OCI-LY7 (cell line): ENCODE measurements at regions not wholly inside any gene's neighbourhood (a gene's known extent, or its start where the extent isn't known, plus 50 kb on each side); places are given as distances from the start of the nearest gene placed in this dataset.
"Not testable (repeated sequence)": the region's sequence is repeated elsewhere in the genome, so short reads cannot be mapped to it uniquely, and the experiment has no call there.

Experiments
- BruUV-seq: library from RNA; stranded (reverse); fragments of 400-500 nt; replicated peaks from 2 replicates; lab custom pipeline; 2021; lab: Mats Ljungman, UMichigan
- CTCF ChIA-PET: fragments of 300-600 bp; sonication (Branson Sonifier 250); formaldehyde crosslinking; loops from one replicate; lab custom pipeline; 2022; ENCODE audit warnings: antibody characterized with exemption; ENCODE audit not compliant: unreplicated experiment; lab: Charles Lee
- POLR2A ChIA-PET: fragments of 300-600 bp; sonication (Branson Sonifier 250); formaldehyde crosslinking; loops from one replicate; lab custom pipeline; 2022; ENCODE audit warnings: antibody characterized with exemption; lab: Charles Lee
- DNase-seq: peaks from one replicate; pipeline ENCODE4 v3.0.0-alpha.2; 2015; ENCODE audit warnings: low spot score
- H2AFZ ChIP-seq: fragments of 200-600 bp; sonication (generic), shearing (Covaris generic); 2 replicates; pipeline ENCODE4 v1.6.1; 2014; ENCODE audit warnings: mild to moderate bottlenecking, antibody characterized with exemption, low read length, moderate library complexity
- H3K27ac ChIP-seq: fragments of 200-600 bp; sonication (generic); 2 replicates; pipeline ENCODE4 v1.5.1; 2014; ENCODE audit warnings: mixed run types, low read depth, mild to moderate bottlenecking, moderate library complexity, low read length, inconsistent platforms; ENCODE audit not compliant: poor library complexity, severe bottlenecking
- H3K36me3 ChIP-seq: fragments of 200-600 bp; sonication (generic); 2 replicates; pipeline ENCODE4 v1.6.1; 2014; ENCODE audit warnings: mild to moderate bottlenecking, antibody characterized with exemption, low read length, moderate library complexity, mixed read lengths; ENCODE audit not compliant: insufficient read depth
- H3K4me1 ChIP-seq: fragments of 200-600 bp; sonication (generic); 2 replicates; pipeline ENCODE4 v1.5.1; 2014; ENCODE audit warnings: mild to moderate bottlenecking, low read length; ENCODE audit not compliant: insufficient read depth, poor library complexity, severe bottlenecking
- H3K4me2 ChIP-seq: fragments of 200-600 bp; sonication (generic); 2 replicates; pipeline ENCODE4 v1.6.1; 2014; ENCODE audit warnings: mild to moderate bottlenecking, low read length
- H3K4me3 ChIP-seq: fragments of 200-600 bp; sonication (generic); 2 replicates; pipeline ENCODE4 v1.5.1; 2014; ENCODE audit warnings: mild to moderate bottlenecking, low read depth, low read length; ENCODE audit not compliant: poor library complexity, severe bottlenecking
- H3K79me2 ChIP-seq: fragments of 200-600 bp; sonication (generic); 2 replicates; pipeline ENCODE4 v1.6.1; 2016; ENCODE audit warnings: low read depth, mild to moderate bottlenecking, low read length, moderate library complexity, mixed read lengths; ENCODE audit not compliant: insufficient read depth
- H3K9me2 ChIP-seq: fragments of 200-600 bp; sonication (generic); 2 replicates; pipeline ENCODE4 v1.6.1; 2016; ENCODE audit warnings: mild to moderate bottlenecking, low read length, mixed read lengths; ENCODE audit not compliant: insufficient read depth
- H3K9me3 ChIP-seq: fragments of 200-600 bp; sonication (generic); 2 replicates; pipeline ENCODE4 v1.6.1; 2014; ENCODE audit warnings: mild to moderate bottlenecking, mixed run types, low read length, mixed read lengths
- H4K20me1 ChIP-seq: fragments of 200-600 bp; sonication (generic); 2 replicates; pipeline ENCODE4 v1.6.1; 2014; ENCODE audit warnings: mild to moderate bottlenecking, antibody characterized with exemption, low read length, moderate library complexity, mixed read lengths; ENCODE audit not compliant: insufficient read depth
- CTCF ChIP-seq: fragments of 200-600 bp; sonication (generic); conservative IDR thresholded peaks from 2 replicates; pipeline ENCODE4 v1.5.1; 2014; ENCODE audit warnings: mild to moderate bottlenecking, antibody characterized with exemption, low read length, moderate library complexity, mixed read lengths
- EZH2phosphoT487 ChIP-seq: fragments of 200-600 bp; sonication (generic); IDR thresholded peaks from 2 replicates; pipeline ENCODE4 v1.6.1; 2018; ENCODE audit warnings: low read depth, borderline replicate concordance, mild to moderate bottlenecking, mixed run types, antibody characterized with exemption, low read length, moderate library complexity, mixed read lengths
- intact Hi-C: fragments of 100-400 bp; cut with micrococcal nuclease; formaldehyde crosslinking; loops from one replicate; pipeline ENCODE4 v1.10.0; 2022; ENCODE audit not compliant: unreplicated experiment

- Histone ChIP-seq H3K79me2 (no peaks in the 10 kb centered on the region), H3K36me3 (no peaks in the 10 kb centered on the region), H2AFZ (no peak overlapping the region), H3K9me3 (no peaks in the 10 kb centered on the region), H4K20me1 (no peaks in the 10 kb centered on the region), H3K4me2 (no peak overlapping the region), H3K9me2 (no peaks in the 10 kb centered on the region), H3K4me3 (no peak overlapping the region), H3K27ac (no peak overlapping the region), H3K4me1 (no peaks in the 10 kb centered on the region)
- TF ChIP-seq CTCF: no peak
- TF ChIP-seq EZH2phosphoT487: no peak
- intact Hi-C loops: no loop called here
- ChIA-PET POLR2A (no interaction called here), CTCF (no interaction called here)
- BruUV-seq: no TSS peak
- no peak for DNase-seq
Measured at GRCh38 chr10:65788271-65788670, 1137.6 kb upstream of the LRRTM3 start.

GRCh38 chr10:65791979-65792378 lies 1133.9 kb upstream of the LRRTM3 start:
- Histone ChIP-seq H3K79me2 (no peaks in the 10 kb centered on the region), H2AFZ (no peak overlapping the region), H3K4me1 (no peaks in the 10 kb centered on the region), H3K9me3 (no peaks in the 10 kb centered on the region), H3K27ac (no peak overlapping the region), H3K9me2 (no peaks in the 10 kb centered on the region), H3K4me2 (no peak overlapping the region), H4K20me1 (no peaks in the 10 kb centered on the region), H3K36me3 (no peaks in the 10 kb centered on the region), H3K4me3 (no peak overlapping the region)
- POLR2A ChIA-PET: interaction anchor here (0.6 to 0.8 kb wide), 3 partner anchors 12 to 875 kb away, joined by 3 to 4 read pairs (median 3); no protein-coding TSS in a partner anchor
- no peak for DNase-seq
- intact Hi-C loops: no loop called here
- CTCF ChIA-PET: no interaction called here
- BruUV-seq: no TSS peak
- TF ChIP-seq EZH2phosphoT487 (no peak), CTCF (no peak)

- no TSS peak for BruUV-seq
- no peaks in the 10 kb centered on the region for H3K36me3 ChIP-seq
- H3K9me2 ChIP-seq: no peaks in the 10 kb centered on the region
- no peak overlapping the region for H3K4me3 ChIP-seq
- H4K20me1 ChIP-seq: no peaks in the 10 kb centered on the region
- H3K4me1 ChIP-seq: no peaks in the 10 kb centered on the region
- DNase-seq: no peak
- H3K9me3 ChIP-seq: no peaks in the 10 kb centered on the region
- CTCF ChIA-PET: no interaction called here
- TF ChIP-seq EZH2phosphoT487: no peak
- TF ChIP-seq CTCF: no peak
- POLR2A ChIA-PET: no interaction called here
- no peak overlapping the region for H3K27ac ChIP-seq
- no peaks in the 10 kb centered on the region for H3K79me2 ChIP-seq
- no peak overlapping the region for H3K4me2 ChIP-seq
- H2AFZ ChIP-seq: no peak overlapping the region
- intact Hi-C loops: no loop called here
Measured at GRCh38 chr10:65793738-65794425, 1132.0 kb upstream of the LRRTM3 start.

- H2AFZ ChIP-seq, H3K4me2 ChIP-seq, H3K27ac ChIP-seq, BruUV-seq, DNase-seq, H3K79me2 ChIP-seq, H3K4me1 ChIP-seq, H4K20me1 ChIP-seq, H3K9me2 ChIP-seq, intact Hi-C loops, H3K4me3 ChIP-seq, H3K36me3 ChIP-seq, H3K9me3 ChIP-seq, CTCF ChIA-PET: not testable (repeated sequence)
- POLR2A ChIA-PET: interaction anchor here (0.6 kb wide), 1 partner anchor 245 kb away, joined by 3 read pairs; no protein-coding TSS in a partner anchor
Measured at GRCh38 chr10:65794861-65795260, 1131.0 kb upstream of the LRRTM3 start.
